ENCODE measurements at regions not wholly inside any gene's neighbourhood (a gene's known extent, or its start where the extent isn't known, plus 50 kb on each side); places are given as distances from the start of the nearest gene placed in this dataset.
"Not testable (repeated sequence)": the region's sequence is repeated elsewhere in the genome, so short reads cannot be mapped to it uniquely, and the experiment has no call there.

GRCh38 chr3:177394231-177395024 is 197.1 kb upstream of the TBL1XR1 start:
- H3K36me3 Mint-ChIP-seq (ENCODE audit: low read depth); H3K27ac Mint-ChIP-seq; H3K9me3 Mint-ChIP-seq; H3K4me3 Mint-ChIP-seq; H3K4me1 Mint-ChIP-seq (ENCODE audit: low read depth); H3K27me3 Mint-ChIP-seq (ENCODE audit: low read depth): not testable (repeated sequence)

GRCh38 chr3:177396733-177397132 is 199.5 kb upstream of the TBL1XR1 start:
- H3K4me3 Mint-ChIP-seq = no peak overlapping the region
- no peaks in the 10 kb centered on the region for H3K9me3 Mint-ChIP-seq
- H3K27me3 Mint-ChIP-seq (ENCODE audit: low read depth) = no peaks in the 10 kb centered on the region
- no peaks in the 10 kb centered on the region for H3K4me1 Mint-ChIP-seq (ENCODE audit: low read depth)
- no peak overlapping the region for H3K27ac Mint-ChIP-seq
- H3K36me3 Mint-ChIP-seq (ENCODE audit: low read depth) = no peaks in the 10 kb centered on the region

GRCh38 chr3:177401375-177401774 is 204.1 kb upstream of the TBL1XR1 start:
- peaks cover 3% of the 10 kb centered on the region for H3K9me3 Mint-ChIP-seq
- H3K4me1 Mint-ChIP-seq (ENCODE audit: low read depth) = peaks cover 2% of the 10 kb centered on the region
- H3K27ac Mint-ChIP-seq = no peak overlapping the region
- no peaks in the 10 kb centered on the region for H3K27me3 Mint-ChIP-seq (ENCODE audit: low read depth)
- H3K36me3 Mint-ChIP-seq (ENCODE audit: low read depth) = no peaks in the 10 kb centered on the region
- no peak overlapping the region for H3K4me3 Mint-ChIP-seq

GRCh38 chr3:177402533-177402932 is 205.3 kb upstream of the TBL1XR1 start:
- H3K4me1 Mint-ChIP-seq (ENCODE audit: low read depth) = peaks cover 2% of the 10 kb centered on the region
- no peaks in the 10 kb centered on the region for H3K36me3 Mint-ChIP-seq (ENCODE audit: low read depth)
- H3K9me3 Mint-ChIP-seq = peaks cover 3% of the 10 kb centered on the region
- no peaks in the 10 kb centered on the region for H3K27me3 Mint-ChIP-seq (ENCODE audit: low read depth)
- H3K4me3 Mint-ChIP-seq = no peak overlapping the region
- no peak overlapping the region for H3K27ac Mint-ChIP-seq

GRCh38 chr3:177405191-177405672 is 207.9 kb upstream of the TBL1XR1 start:
- Mint-ChIP-seq H3K27me3 (ENCODE audit: low read depth) (no peaks in the 10 kb centered on the region), H3K4me1 (ENCODE audit: low read depth) (peaks cover 2% of the 10 kb centered on the region), H3K27ac (no peak overlapping the region), H3K9me3 (peaks cover 3% of the 10 kb centered on the region), H3K36me3 (ENCODE audit: low read depth) (no peaks in the 10 kb centered on the region), H3K4me3 (no peak overlapping the region)

- H3K27ac Mint-ChIP-seq = no peak overlapping the region
- no peaks in the 10 kb centered on the region for H3K9me3 Mint-ChIP-seq
- H3K27me3 Mint-ChIP-seq (ENCODE audit: low read depth) = no peaks in the 10 kb centered on the region
- peaks cover 2% of the 10 kb centered on the region for H3K36me3 Mint-ChIP-seq (ENCODE audit: low read depth)
- H3K4me1 Mint-ChIP-seq (ENCODE audit: low read depth) = peaks cover 6% of the 10 kb centered on the region
- H3K4me3 Mint-ChIP-seq = no peak overlapping the region
These were observed 213.4 kb upstream of the TBL1XR1 start for GRCh38 chr3:177410730-177411129.

GRCh38 chr3:177411201-177411600 is 213.9 kb upstream of the TBL1XR1 start:
- Mint-ChIP-seq H3K27ac (no peak overlapping the region), H3K27me3 (ENCODE audit: low read depth) (no peaks in the 10 kb centered on the region), H3K9me3 (no peaks in the 10 kb centered on the region), H3K4me3 (no peak overlapping the region), H3K36me3 (ENCODE audit: low read depth) (peaks cover 2% of the 10 kb centered on the region), H3K4me1 (ENCODE audit: low read depth) (peaks cover 6% of the 10 kb centered on the region)

- H3K27me3 Mint-ChIP-seq (ENCODE audit: low read depth); H3K36me3 Mint-ChIP-seq (ENCODE audit: low read depth); H3K27ac Mint-ChIP-seq; H3K4me3 Mint-ChIP-seq; H3K9me3 Mint-ChIP-seq; H3K4me1 Mint-ChIP-seq (ENCODE audit: low read depth): not testable (repeated sequence)
These were observed 215.4 kb upstream of the TBL1XR1 start for GRCh38 chr3:177412677-177413170.

- H3K27ac Mint-ChIP-seq = no peak overlapping the region
- no peak overlapping the region for H3K4me3 Mint-ChIP-seq
- no peaks in the 10 kb centered on the region for H3K9me3 Mint-ChIP-seq
- peaks cover 11% of the 10 kb centered on the region for H3K4me1 Mint-ChIP-seq (ENCODE audit: low read depth)
- peaks cover 2% of the 10 kb centered on the region for H3K36me3 Mint-ChIP-seq (ENCODE audit: low read depth)
- H3K27me3 Mint-ChIP-seq (ENCODE audit: low read depth) = no peaks in the 10 kb centered on the region
These were observed 216.8 kb upstream of the TBL1XR1 start for GRCh38 chr3:177414093-177414492.

GRCh38 chr3:177418787-177419186 is 221.5 kb upstream of the TBL1XR1 start:
- peaks cover 23% of the 10 kb centered on the region for H3K4me1 Mint-ChIP-seq (ENCODE audit: low read depth)
- H3K27me3 Mint-ChIP-seq (ENCODE audit: low read depth) = no peaks in the 10 kb centered on the region
- H3K4me3 Mint-ChIP-seq = no peak overlapping the region
- peaks cover 2% of the 10 kb centered on the region for H3K36me3 Mint-ChIP-seq (ENCODE audit: low read depth)
- no peak overlapping the region for H3K27ac Mint-ChIP-seq
- no peaks in the 10 kb centered on the region for H3K9me3 Mint-ChIP-seq

- Mint-ChIP-seq H3K27ac (peak overlapping the region; percentile 8), H3K4me3 (no peak overlapping the region), H3K4me1 (ENCODE audit: low read depth) (peaks cover 27% of the 10 kb centered on the region), H3K27me3 (ENCODE audit: low read depth) (no peaks in the 10 kb centered on the region), H3K36me3 (ENCODE audit: low read depth) (no peaks in the 10 kb centered on the region), H3K9me3 (no peaks in the 10 kb centered on the region)
These were observed 222.8 kb upstream of the TBL1XR1 start for GRCh38 chr3:177419904-177420601.

- Mint-ChIP-seq H3K4me1 (ENCODE audit: low read depth) (peaks cover 27% of the 10 kb centered on the region), H3K27me3 (ENCODE audit: low read depth) (no peaks in the 10 kb centered on the region), H3K9me3 (no peaks in the 10 kb centered on the region), H3K27ac (no peak overlapping the region), H3K36me3 (ENCODE audit: low read depth) (no peaks in the 10 kb centered on the region), H3K4me3 (no peak overlapping the region)
These were observed 223.6 kb upstream of the TBL1XR1 start for GRCh38 chr3:177420651-177421480.

- Mint-ChIP-seq H3K4me1 (ENCODE audit: low read depth) (peaks cover 31% of the 10 kb centered on the region), H3K27ac (no peak overlapping the region), H3K27me3 (ENCODE audit: low read depth) (no peaks in the 10 kb centered on the region), H3K36me3 (ENCODE audit: low read depth) (peaks cover 1% of the 10 kb centered on the region), H3K4me3 (no peak overlapping the region), H3K9me3 (peaks cover under 1% of the 10 kb centered on the region)
These were observed 224.2 kb upstream of the TBL1XR1 start for GRCh38 chr3:177421481-177421785.

- peaks cover 3% of the 10 kb centered on the region for H3K9me3 Mint-ChIP-seq
- H3K27ac Mint-ChIP-seq = no peak overlapping the region
- H3K27me3 Mint-ChIP-seq (ENCODE audit: low read depth) = no peaks in the 10 kb centered on the region
- H3K4me3 Mint-ChIP-seq = no peak overlapping the region
- H3K36me3 Mint-ChIP-seq (ENCODE audit: low read depth) = peaks cover 2% of the 10 kb centered on the region
- peaks cover 42% of the 10 kb centered on the region for H3K4me1 Mint-ChIP-seq (ENCODE audit: low read depth)
These were observed 227.2 kb upstream of the TBL1XR1 start for GRCh38 chr3:177424521-177424920.
